ENCODE measurements at regions not wholly inside any gene's neighbourhood (a gene's known extent, or its start where the extent isn't known, plus 50 kb on each side); places are given as distances from the start of the nearest gene placed in this dataset.
"Not testable (repeated sequence)": the region's sequence is repeated elsewhere in the genome, so short reads cannot be mapped to it uniquely, and the experiment has no call there.

DNA sequence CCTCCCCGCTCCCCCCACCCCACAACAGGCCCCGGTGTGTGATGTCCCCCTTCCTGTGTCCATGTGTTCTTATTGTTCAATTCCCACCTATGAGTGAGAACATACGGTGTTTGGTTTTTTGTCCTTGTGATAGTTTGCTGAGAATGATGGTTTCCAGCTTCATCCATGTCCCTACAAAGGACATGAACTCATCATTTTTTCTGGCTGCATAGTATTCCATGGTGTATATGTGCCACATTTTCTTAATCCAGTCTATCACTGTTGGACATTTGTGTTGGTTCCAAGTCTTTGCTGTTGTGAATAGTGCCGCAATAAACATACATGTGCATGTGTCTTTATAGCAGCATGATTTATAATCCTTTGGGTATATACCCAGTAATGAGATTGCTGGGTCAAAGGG, 104.3 kb downstream of the MTPN start:
- not testable (repeated sequence) for H3K4me3 ChIP-seq (ENCODE audit: low read length); H3K4me2 ChIP-seq (ENCODE audit: low read depth, low read length); H3K4me1 ChIP-seq (ENCODE audit: low read length); DNase-seq; H3K9ac ChIP-seq (ENCODE audit: low read length); H4K20me1 ChIP-seq (ENCODE audit: insufficient read depth, low read length); H3K36me3 ChIP-seq (replicated peaks; ENCODE audit: insufficient read depth, low read length); H3K9me2 ChIP-seq (replicated peaks; ENCODE audit: insufficient read depth, low read length); H3F3A ChIP-seq (ENCODE audit: insufficient read depth, low read length); H3K27ac ChIP-seq (ENCODE audit: low read length); H3K79me2 ChIP-seq (ENCODE audit: low read length); H2AFZ ChIP-seq (ENCODE audit: low read length); H3K27me3 ChIP-seq (replicated peaks; ENCODE audit: insufficient read depth, low read length); H3K9me3 ChIP-seq (replicated peaks; ENCODE audit: insufficient read depth, low read length)

DNA sequence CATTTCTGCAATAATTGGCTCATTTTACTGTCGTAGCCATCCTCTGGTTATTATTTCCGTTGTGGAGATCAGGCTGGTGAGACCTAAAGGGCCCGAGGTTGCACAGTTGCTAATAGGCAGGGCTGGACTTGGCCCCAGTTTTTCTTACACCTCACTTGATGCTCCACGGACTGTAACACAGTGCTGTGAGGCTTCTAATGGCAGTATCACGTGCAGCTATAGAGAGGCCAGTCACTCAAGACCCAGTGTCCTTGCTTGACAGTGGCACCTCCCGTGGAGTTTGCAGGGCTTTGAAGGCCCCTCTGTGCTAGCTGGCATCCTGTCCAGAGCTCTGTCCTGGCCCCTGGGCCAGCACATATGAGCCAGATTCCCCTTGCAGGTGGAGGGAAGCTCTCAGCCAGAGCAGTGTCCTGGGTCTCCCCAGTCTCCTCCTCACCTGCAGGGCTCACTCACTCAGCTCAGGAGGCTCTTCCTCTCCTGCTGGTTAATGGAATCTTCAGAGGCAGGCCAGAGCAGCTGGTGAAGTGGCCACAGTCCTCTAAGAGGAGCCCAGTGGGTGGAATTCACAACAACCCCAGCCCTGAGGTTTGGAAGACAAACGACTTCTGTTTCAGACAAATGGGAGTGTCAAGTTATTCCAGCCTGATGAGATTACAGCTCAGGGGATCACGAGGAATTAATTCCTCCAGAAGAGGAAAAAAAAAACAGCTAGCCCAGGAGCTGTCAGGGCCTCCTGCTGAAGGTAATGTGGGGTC, 114.2 kb upstream of the FAM180A start:
- Histone ChIP-seq H3K9ac (ENCODE audit: low read length) (no peak overlapping the region), H3K36me3 (replicated peaks; ENCODE audit: insufficient read depth, low read length) (no peaks in the 10 kb centered on the region), H3K27me3 (replicated peaks; ENCODE audit: insufficient read depth, low read length) (no peaks in the 10 kb centered on the region), H3F3A (ENCODE audit: insufficient read depth, low read length) (no peaks in the 10 kb centered on the region), H3K27ac (ENCODE audit: low read length) (no peak overlapping the region), H2AFZ (ENCODE audit: low read length) (no peak overlapping the region), H4K20me1 (ENCODE audit: insufficient read depth, low read length) (no peaks in the 10 kb centered on the region), H3K9me3 (replicated peaks; ENCODE audit: insufficient read depth, low read length) (no peaks in the 10 kb centered on the region), H3K79me2 (ENCODE audit: low read length) (no peaks in the 10 kb centered on the region), H3K4me2 (ENCODE audit: low read depth, low read length) (no peak overlapping the region), H3K9me2 (replicated peaks; ENCODE audit: insufficient read depth, low read length) (no peaks in the 10 kb centered on the region), H3K4me3 (ENCODE audit: low read length) (no peak overlapping the region), H3K4me1 (ENCODE audit: low read length) (no peaks in the 10 kb centered on the region)
- TF ChIP-seq, protein P1, sequence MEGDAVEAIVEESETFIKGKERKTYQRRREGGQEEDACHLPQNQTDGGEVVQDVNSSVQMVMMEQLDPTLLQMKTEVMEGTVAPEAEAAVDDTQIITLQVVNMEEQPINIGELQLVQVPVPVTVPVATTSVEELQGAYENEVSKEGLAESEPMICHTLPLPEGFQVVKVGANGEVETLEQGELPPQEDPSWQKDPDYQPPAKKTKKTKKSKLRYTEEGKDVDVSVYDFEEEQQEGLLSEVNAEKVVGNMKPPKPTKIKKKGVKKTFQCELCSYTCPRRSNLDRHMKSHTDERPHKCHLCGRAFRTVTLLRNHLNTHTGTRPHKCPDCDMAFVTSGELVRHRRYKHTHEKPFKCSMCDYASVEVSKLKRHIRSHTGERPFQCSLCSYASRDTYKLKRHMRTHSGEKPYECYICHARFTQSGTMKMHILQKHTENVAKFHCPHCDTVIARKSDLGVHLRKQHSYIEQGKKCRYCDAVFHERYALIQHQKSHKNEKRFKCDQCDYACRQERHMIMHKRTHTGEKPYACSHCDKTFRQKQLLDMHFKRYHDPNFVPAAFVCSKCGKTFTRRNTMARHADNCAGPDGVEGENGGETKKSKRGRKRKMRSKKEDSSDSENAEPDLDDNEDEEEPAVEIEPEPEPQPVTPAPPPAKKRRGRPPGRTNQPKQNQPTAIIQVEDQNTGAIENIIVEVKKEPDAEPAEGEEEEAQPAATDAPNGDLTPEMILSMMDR (IDR thresholded peaks at IDR 0.05; ENCODE audit: low read length) = no peak
- no peak for TF ChIP-seq EZH2 (optimal IDR thresholded peaks at IDR 0.05; ENCODE audit: low read depth, low read length)
- no peak for TF ChIP-seq EZH2phosphoT487 (IDR thresholded peaks at IDR 0.05; ENCODE audit: low read length)
- DNase-seq = no peak

DNA sequence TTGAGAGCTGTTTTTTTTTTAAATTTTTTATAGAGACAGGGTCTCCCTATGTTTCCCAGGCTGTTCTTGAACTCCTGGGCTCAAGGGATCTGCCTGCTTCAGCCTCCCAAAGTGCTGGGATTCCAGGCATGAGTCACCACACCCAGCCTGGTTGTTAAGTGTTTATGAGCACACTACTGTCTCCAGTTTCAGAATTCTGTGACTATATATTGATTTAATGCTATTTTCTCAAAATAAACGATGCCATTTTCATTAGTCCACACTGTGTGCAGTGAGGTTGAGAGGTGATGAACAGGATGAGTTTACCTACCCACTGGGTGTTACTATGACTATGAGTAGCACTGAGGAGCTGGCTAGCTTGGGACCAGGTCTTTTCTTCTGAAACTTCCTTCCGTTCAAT, 110.9 kb upstream of the FAM180A start:
- no peaks in the 10 kb centered on the region for H3K36me3 ChIP-seq (replicated peaks; ENCODE audit: insufficient read depth, low read length)
- H3F3A ChIP-seq (ENCODE audit: insufficient read depth, low read length) = 0 out of 2 replicates have a peak, but pooled peaks cover 3% of the 10 kb centered on the region
- H3K9ac ChIP-seq (ENCODE audit: low read length) = no peak overlapping the region
- H3K27me3 ChIP-seq (replicated peaks; ENCODE audit: insufficient read depth, low read length) = no peaks in the 10 kb centered on the region
- TF ChIP-seq EZH2phosphoT487 (IDR thresholded peaks at IDR 0.05; ENCODE audit: low read length) = no peak
- no peak for TF ChIP-seq EZH2 (optimal IDR thresholded peaks at IDR 0.05; ENCODE audit: low read depth, low read length)
- TF ChIP-seq, protein P1 (IDR thresholded peaks at IDR 0.05; ENCODE audit: low read length) = no peak
- no peak overlapping the region for H3K4me3 ChIP-seq (ENCODE audit: low read length)
- H3K4me1 ChIP-seq (ENCODE audit: low read length) = peaks cover 8% of the 10 kb centered on the region; the same call in 1 of the 2 replicates
- H2AFZ ChIP-seq (ENCODE audit: low read length) = no peak overlapping the region
- H3K9me2 ChIP-seq (replicated peaks; ENCODE audit: insufficient read depth, low read length) = no peaks in the 10 kb centered on the region
- H3K79me2 ChIP-seq (ENCODE audit: low read length) = no peaks in the 10 kb centered on the region
- no peak overlapping the region for H3K27ac ChIP-seq (ENCODE audit: low read length)
- H4K20me1 ChIP-seq (ENCODE audit: insufficient read depth, low read length) = no peaks in the 10 kb centered on the region
- H3K9me3 ChIP-seq (replicated peaks; ENCODE audit: insufficient read depth, low read length) = no peaks in the 10 kb centered on the region
- H3K4me2 ChIP-seq (ENCODE audit: low read depth, low read length) = no peak overlapping the region
- no peak for DNase-seq

DNA sequence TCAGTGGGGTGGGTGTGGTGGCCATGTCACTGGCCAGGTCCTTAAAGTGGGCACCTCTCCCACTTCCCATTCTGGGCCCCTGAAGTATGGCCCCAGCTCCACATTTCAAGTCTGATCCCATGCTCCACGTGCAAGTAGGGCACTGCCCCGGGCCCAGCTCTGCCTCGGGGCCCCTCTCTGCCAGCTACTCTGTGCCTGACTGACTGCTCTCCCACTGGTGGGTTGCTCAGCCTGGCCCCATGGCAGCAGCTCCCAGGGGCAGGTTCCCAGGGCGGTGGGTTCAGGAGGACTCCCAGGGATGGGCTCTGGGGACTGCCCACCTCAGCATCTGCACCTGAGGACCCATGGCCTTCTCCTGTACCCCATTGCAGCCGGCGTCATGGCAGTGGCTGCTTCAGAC, 110.2 kb upstream of the FAM180A start:
- Histone ChIP-seq H3K4me1 (ENCODE audit: low read length) (peaks cover 8% of the 10 kb centered on the region; the same call in 1 of the 2 replicates), H3K79me2 (ENCODE audit: low read length) (no peaks in the 10 kb centered on the region), H3F3A (ENCODE audit: insufficient read depth, low read length) (0 out of 2 replicates have a peak, but pooled peaks cover 3% of the 10 kb centered on the region), H3K27ac (ENCODE audit: low read length) (no peak overlapping the region), H3K9me3 (replicated peaks; ENCODE audit: insufficient read depth, low read length) (no peaks in the 10 kb centered on the region), H2AFZ (ENCODE audit: low read length) (no peak overlapping the region), H3K4me2 (ENCODE audit: low read depth, low read length) (no peak overlapping the region), H3K4me3 (ENCODE audit: low read length) (no peak overlapping the region), H3K9me2 (replicated peaks; ENCODE audit: insufficient read depth, low read length) (no peaks in the 10 kb centered on the region), H3K36me3 (replicated peaks; ENCODE audit: insufficient read depth, low read length) (no peaks in the 10 kb centered on the region), H3K9ac (ENCODE audit: low read length) (no peak overlapping the region), H4K20me1 (ENCODE audit: insufficient read depth, low read length) (no peaks in the 10 kb centered on the region), H3K27me3 (replicated peaks; ENCODE audit: insufficient read depth, low read length) (no peaks in the 10 kb centered on the region)
- TF ChIP-seq, protein P1 (IDR thresholded peaks at IDR 0.05; ENCODE audit: low read length) = no peak
- TF ChIP-seq EZH2 (optimal IDR thresholded peaks at IDR 0.05; ENCODE audit: low read depth, low read length) (no peak), EZH2phosphoT487 (IDR thresholded peaks at IDR 0.05; ENCODE audit: low read length) (no peak)
- no peak for DNase-seq

All from MM.1S (cell line).